Loucy (cell line): ENCODE measurements at regions not wholly inside any gene's neighbourhood (a gene's known extent, or its start where the extent isn't known, plus 50 kb on each side); places are given as distances from the start of the nearest gene placed in this dataset.
A peak's percentile ranks its signal among the peaks of the same experiment; 100 is the strongest.

ENCODE experiments used
- H2AFZ ChIP-seq: fragments of 200-600 bp; sonication (generic); 2 replicates; pipeline ENCODE4 v1.6.0; 2016; ENCODE audit warnings: antibody characterized with exemption, mild to moderate bottlenecking, low read length, moderate library complexity
- H3F3A ChIP-seq: fragments of 200-600 bp; 2 replicates; pipeline ENCODE4 v1.6.0; 2016; ENCODE audit warnings: antibody characterized with exemption, low read depth, mild to moderate bottlenecking
- H3K27me3 ChIP-seq: fragments of 200-600 bp; sonication (generic); 2 replicates; pipeline ENCODE4 v1.6.1; 2014; ENCODE audit warnings: low read length, mild to moderate bottlenecking; ENCODE audit not compliant: insufficient read depth, poor library complexity, severe bottlenecking
- H3K36me3 ChIP-seq: fragments of 200-600 bp; sonication (generic); 2 replicates; pipeline ENCODE4 v1.6.1; 2016; ENCODE audit warnings: low read length; ENCODE audit not compliant: insufficient read depth
- H3K4me1 ChIP-seq: fragments of 200-600 bp; sonication (generic); 2 replicates; pipeline ENCODE4 v1.5.1; 2014; ENCODE audit warnings: low read length, mild to moderate bottlenecking; ENCODE audit not compliant: insufficient read depth, poor library complexity, severe bottlenecking
- H3K4me2 ChIP-seq: fragments of 200-600 bp; sonication (generic); 2 replicates; pipeline ENCODE4 v1.6.0; 2014; ENCODE audit warnings: antibody characterized with exemption, low read length, low read depth, mild to moderate bottlenecking; ENCODE audit not compliant: poor library complexity, severe bottlenecking
- H3K4me3 ChIP-seq: fragments of 200-600 bp; sonication (generic); 2 replicates; pipeline ENCODE4 v1.5.1; 2014; ENCODE audit warnings: low read length, mild to moderate bottlenecking, mixed read lengths; ENCODE audit not compliant: poor library complexity, severe bottlenecking
- H3K79me2 ChIP-seq: fragments of 200-600 bp; sonication (generic); 2 replicates; pipeline ENCODE4 v1.6.1; 2014; ENCODE audit warnings: low read length; ENCODE audit not compliant: insufficient read depth
- H3K9ac ChIP-seq: fragments of 200-600 bp; sonication (generic); 2 replicates; pipeline ENCODE4 v1.6.0; 2014; ENCODE audit warnings: mild to moderate bottlenecking, low read depth, low read length, moderate library complexity; ENCODE audit not compliant: poor library complexity, severe bottlenecking
- H3K9me2 ChIP-seq: fragments of 200-600 bp; sonication (generic); replicated peaks from 2 replicates; pipeline ENCODE4 v1.6.1; 2016; ENCODE audit warnings: low read depth, low read length, mixed read lengths
- H3K9me3 ChIP-seq: fragments of 200-600 bp; sonication (generic); 2 replicates; pipeline ENCODE4 v1.6.1; 2014; ENCODE audit warnings: mild to moderate bottlenecking, antibody characterized with exemption, low read length, low read depth; ENCODE audit not compliant: insufficient read depth
- H4K20me1 ChIP-seq: fragments of 200-600 bp; sonication (generic); 2 replicates; pipeline ENCODE4 v1.6.0; 2014; ENCODE audit warnings: antibody characterized with exemption, low read length, mild to moderate bottlenecking; ENCODE audit not compliant: insufficient read depth, poor library complexity, severe bottlenecking
- EZH2phosphoT487 ChIP-seq: fragments of 200-600 bp; IDR thresholded peaks from 2 replicates; pipeline ENCODE4 v1.6.1; 2018; ENCODE audit warnings: antibody characterized with exemption, mild to moderate bottlenecking, moderate library complexity, borderline replicate concordance
- TF ChIP-seq, protein P1 (sequence below): fragments of 200-600 bp; sonication (generic); conservative IDR thresholded peaks from 2 replicates; pipeline ENCODE4 v1.5.1; 2014; ENCODE audit warnings: mild to moderate bottlenecking, antibody characterized with exemption, low read length

DNA sequence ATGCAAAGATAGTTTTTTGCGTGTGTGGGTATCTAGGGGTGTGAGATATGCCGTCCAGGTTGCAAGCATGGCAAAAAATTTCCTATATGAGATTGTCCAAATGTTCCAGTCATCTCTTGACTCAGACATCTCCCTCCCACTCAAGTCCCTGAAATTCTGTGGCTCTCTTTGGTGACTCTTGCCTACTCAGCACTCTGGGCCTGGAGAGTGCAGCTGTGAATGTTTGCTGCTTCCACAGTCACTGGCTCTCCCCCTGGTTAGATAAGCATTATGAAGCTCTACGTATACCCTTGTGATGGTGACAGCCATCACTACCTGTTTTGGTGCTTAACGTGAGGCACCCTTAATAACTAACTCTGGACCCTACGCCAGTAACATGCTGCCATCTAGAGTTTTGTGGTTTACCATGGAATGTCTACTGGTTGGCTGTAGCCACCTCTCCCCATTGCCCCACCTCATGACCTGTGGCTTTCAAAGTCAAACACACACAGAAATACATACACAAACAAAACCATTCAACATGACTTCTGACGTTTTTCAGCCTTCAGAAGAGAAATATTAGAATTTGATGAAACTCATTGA, 621.9 kb upstream of the CITED2 start:
- Histone ChIP-seq H3K9ac (no peak overlapping the region), H3K4me2 (no peak overlapping the region), H3K4me1 (no peaks in the 10 kb centered on the region), H3K27me3 (no peaks in the 10 kb centered on the region), H2AFZ (no peak overlapping the region), H3F3A (no peaks in the 10 kb centered on the region), H4K20me1 (no peaks in the 10 kb centered on the region), H3K9me3 (no peaks in the 10 kb centered on the region), H3K9me2 (no peaks in the 10 kb centered on the region), H3K4me3 (no peak overlapping the region), H3K79me2 (no peaks in the 10 kb centered on the region), H3K36me3 (no peaks in the 10 kb centered on the region)
- TF ChIP-seq EZH2phosphoT487, result no peak
- TF ChIP-seq, protein P1, sequence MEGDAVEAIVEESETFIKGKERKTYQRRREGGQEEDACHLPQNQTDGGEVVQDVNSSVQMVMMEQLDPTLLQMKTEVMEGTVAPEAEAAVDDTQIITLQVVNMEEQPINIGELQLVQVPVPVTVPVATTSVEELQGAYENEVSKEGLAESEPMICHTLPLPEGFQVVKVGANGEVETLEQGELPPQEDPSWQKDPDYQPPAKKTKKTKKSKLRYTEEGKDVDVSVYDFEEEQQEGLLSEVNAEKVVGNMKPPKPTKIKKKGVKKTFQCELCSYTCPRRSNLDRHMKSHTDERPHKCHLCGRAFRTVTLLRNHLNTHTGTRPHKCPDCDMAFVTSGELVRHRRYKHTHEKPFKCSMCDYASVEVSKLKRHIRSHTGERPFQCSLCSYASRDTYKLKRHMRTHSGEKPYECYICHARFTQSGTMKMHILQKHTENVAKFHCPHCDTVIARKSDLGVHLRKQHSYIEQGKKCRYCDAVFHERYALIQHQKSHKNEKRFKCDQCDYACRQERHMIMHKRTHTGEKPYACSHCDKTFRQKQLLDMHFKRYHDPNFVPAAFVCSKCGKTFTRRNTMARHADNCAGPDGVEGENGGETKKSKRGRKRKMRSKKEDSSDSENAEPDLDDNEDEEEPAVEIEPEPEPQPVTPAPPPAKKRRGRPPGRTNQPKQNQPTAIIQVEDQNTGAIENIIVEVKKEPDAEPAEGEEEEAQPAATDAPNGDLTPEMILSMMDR, result peak; percentile 35

GRCh38 chr6:139994998-139995397, 620.5 kb upstream of the CITED2 start:
- H3K9me2 ChIP-seq, result no peaks in the 10 kb centered on the region
- H3K36me3 ChIP-seq, result no peaks in the 10 kb centered on the region
- TF ChIP-seq EZH2phosphoT487, result no peak
- TF ChIP-seq, protein P1, result no peak
- H2AFZ ChIP-seq, result no peak overlapping the region
- no peaks in the 10 kb centered on the region for H3K4me1 ChIP-seq
- H3K79me2 ChIP-seq, result no peaks in the 10 kb centered on the region
- H3K4me3 ChIP-seq, result no peak overlapping the region
- no peaks in the 10 kb centered on the region for H3K9me3 ChIP-seq
- H4K20me1 ChIP-seq, result no peaks in the 10 kb centered on the region
- no peaks in the 10 kb centered on the region for H3K27me3 ChIP-seq
- no peaks in the 10 kb centered on the region for H3F3A ChIP-seq
- no peak overlapping the region for H3K9ac ChIP-seq
- no peak overlapping the region for H3K4me2 ChIP-seq

GRCh38 chr6:139990856-139991465, 616.5 kb upstream of the CITED2 start:
- Histone ChIP-seq H2AFZ (no peak overlapping the region), H3K9me2 (no peaks in the 10 kb centered on the region), H3K9me3 (no peaks in the 10 kb centered on the region), H4K20me1 (no peaks in the 10 kb centered on the region), H3K79me2 (no peaks in the 10 kb centered on the region), H3K4me1 (no peaks in the 10 kb centered on the region), H3K4me3 (no peak overlapping the region), H3K9ac (no peak overlapping the region), H3K4me2 (no peak overlapping the region), H3K27me3 (no peaks in the 10 kb centered on the region), H3F3A (no peaks in the 10 kb centered on the region), H3K36me3 (no peaks in the 10 kb centered on the region)
- TF ChIP-seq EZH2phosphoT487, result no peak
- TF ChIP-seq, protein P1, result no peak
